C4-2B (cell line): ENCODE measurements at regions not wholly inside any gene's neighbourhood (a gene's known extent, or its start where the extent isn't known, plus 50 kb on each side); places are given as distances from the start of the nearest gene placed in this dataset.

Experiments
- H3K27ac ChIP-seq: fragments of 450-650 bp; 2 replicates; pipeline ENCODE4 v1.5.1; 2017
- CTCF ChIP-seq: fragments of 450-650 bp; conservative IDR thresholded peaks from 2 replicates; pipeline ENCODE4 v1.5.1; 2017; ENCODE audit warnings: mild to moderate bottlenecking
- ZFX ChIP-seq: fragments of 450-650 bp; IDR thresholded peaks from 2 replicates; pipeline ENCODE4 v1.6.1; 2017

DNA sequence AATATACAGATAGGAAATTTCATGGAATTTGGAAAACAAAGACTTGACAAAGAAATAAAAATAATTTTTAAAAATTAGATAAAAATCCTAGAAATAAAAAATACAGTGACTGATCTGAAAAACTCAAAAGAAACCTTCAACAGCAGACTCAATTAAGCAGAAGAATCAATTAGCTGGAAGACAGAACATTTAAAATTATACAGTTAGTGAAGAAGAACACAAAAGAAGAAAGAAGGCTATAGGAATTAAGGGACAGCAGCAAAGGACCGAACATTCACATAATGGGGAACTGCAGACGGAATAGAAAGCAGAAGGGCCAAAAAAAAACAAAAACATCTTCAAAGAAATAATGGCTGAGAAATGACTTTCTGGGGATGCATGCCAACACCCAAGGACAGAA is 314.5 kb downstream of the CRPPA start:
- TF ChIP-seq CTCF, result no peak
- TF ChIP-seq ZFX, result no peak
- H3K27ac ChIP-seq, result no peak overlapping the region

GRCh38 chr7:16106300-16106699 is 315.0 kb downstream of the CRPPA start:
- TF ChIP-seq ZFX, result no peak
- TF ChIP-seq CTCF, result no peak
- no peak overlapping the region for H3K27ac ChIP-seq

DNA sequence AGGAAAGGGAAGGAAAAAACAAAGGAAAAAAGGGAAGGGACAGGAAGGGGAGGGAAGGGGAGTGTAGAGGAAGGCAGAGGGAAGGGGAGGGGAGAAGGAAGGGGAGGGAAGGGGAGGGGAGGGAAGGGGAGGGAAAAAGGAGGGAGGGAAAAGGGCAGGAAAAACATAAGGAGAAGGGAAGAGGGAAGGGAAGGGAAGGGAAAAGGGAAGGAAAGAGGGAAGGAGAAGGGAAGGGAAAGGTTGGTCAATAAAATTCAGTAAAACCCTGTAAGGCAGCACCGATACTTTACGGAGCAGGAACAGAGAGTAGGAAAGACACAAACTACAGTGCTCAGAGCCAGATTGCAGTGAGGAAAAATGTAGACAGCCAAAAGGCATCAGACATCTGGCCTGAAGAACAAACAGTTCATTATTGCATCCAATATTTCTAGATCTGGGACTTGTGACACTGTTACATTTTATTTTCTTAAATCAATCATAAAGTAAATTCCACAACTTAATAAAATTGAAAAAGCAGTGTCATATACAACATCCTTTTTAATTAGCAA is 322.0 kb downstream of the CRPPA start:
- TF ChIP-seq CTCF (no peak), ZFX (no peak)

GRCh38 chr7:16098585-16099179 is 322.7 kb downstream of the CRPPA start:
- TF ChIP-seq ZFX (no peak), CTCF (peak; percentile 98)
- H3K27ac ChIP-seq, result peak overlapping the region; percentile 84

More for the DNA sequence above, 322.0 kb downstream of the CRPPA start:
- H3K27ac ChIP-seq, result peak overlapping the region; percentile 84

DNA sequence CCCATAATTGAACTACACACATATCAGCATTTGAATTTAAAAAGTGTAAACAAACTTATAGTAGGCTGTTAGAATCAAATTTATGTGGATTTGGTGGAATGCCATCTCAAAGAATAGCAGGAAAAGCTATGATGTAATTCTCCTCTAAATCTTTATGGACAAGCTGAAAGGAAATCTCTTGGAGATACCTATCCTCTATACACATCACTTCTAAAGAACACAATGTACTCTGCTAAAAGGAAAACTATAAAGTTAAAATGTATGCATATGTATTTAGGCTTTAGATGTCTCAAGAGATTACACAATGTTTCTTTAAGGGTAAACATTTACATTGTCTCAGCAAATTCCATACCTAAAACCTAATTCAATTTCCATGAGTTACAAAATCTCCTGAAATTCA is 323.3 kb downstream of the CRPPA start:
- H3K27ac ChIP-seq, result no peak overlapping the region
- no peak for TF ChIP-seq ZFX
- TF ChIP-seq CTCF, result no peak

DNA sequence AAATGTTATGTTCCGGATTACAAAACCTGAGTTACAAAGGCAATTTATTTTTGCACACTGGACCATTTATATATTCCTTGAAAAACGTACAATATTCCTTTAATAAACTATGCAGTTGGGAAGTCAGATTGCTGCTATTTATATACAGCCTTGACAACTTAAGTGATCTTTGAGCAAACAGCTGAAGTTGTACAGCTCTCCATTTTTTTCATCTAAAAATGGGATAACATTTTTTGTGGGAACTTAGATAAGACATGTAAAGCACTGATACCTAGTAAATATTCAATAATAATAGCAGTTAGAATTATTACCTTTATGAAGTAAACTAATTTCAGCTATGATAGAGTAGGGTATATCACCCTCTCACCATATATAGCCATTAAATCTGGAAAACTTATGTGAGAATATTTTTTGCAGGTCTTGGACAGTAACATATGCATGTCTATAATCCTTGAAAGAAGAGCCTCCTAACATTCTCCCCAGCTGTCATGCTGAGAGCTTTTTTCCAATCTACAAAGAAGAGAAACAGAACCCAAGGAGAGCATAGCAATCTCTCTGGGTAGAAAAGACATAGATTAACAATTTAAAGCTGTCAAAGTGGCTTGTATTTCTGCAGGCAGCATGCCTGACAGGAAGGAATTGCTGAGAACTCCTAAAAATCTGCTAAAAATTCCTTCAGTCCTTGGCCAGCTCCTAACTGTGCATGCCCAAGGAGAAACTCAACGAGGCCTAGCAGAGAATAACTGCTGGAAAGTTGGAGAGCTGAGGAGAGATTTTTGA is 326.0 kb downstream of the CRPPA start:
- TF ChIP-seq CTCF (no peak), ZFX (no peak)
- no peak overlapping the region for H3K27ac ChIP-seq

DNA sequence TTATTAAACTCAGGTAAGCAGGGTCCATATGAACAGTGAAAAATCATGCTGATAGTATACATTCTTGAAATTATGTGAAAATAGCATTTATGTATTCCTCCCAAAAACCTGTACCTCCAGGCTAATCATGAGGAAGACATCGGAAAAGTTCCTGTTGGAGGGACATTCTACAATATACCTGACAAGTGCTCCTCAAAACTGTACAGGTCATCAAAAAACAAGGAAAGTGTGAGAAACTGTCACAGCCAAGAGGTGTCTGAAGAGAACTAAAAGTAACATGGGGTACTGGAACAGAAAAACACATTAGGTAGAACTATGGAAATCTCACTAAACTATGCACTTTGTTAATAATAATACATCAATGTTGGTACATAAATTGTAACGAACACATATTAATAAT is 326.7 kb downstream of the CRPPA start:
- H3K27ac ChIP-seq, result no peak overlapping the region
- TF ChIP-seq ZFX (no peak), CTCF (no peak)
